PC-3 (cell line): ENCODE measurements at regions not wholly inside any gene's neighbourhood (a gene's known extent, or its start where the extent isn't known, plus 50 kb on each side); places are given as distances from the start of the nearest gene placed in this dataset.

Experiments
- ATAC-seq: fragments of 200-7000 bp; cut with Tn5 transposase; 2 replicates; pipeline ENCODE4 v1.9.1; 2020; ENCODE audit warnings: mild to moderate bottlenecking, moderate library complexity
- BruUV-seq: library from RNA; stranded (reverse); fragments of 400-500 nt; replicated peaks from 2 replicates; lab custom pipeline; 2021; lab: Mats Ljungman, UMichigan
- CTCF ChIA-PET: fragments of 300-600 bp; sonication (Branson Sonifier 250); formaldehyde crosslinking; loops from one replicate; lab custom pipeline; 2022; ENCODE audit warnings: antibody characterized with exemption; lab: Charles Lee
- POLR2A ChIA-PET: fragments of 300-600 bp; sonication (Branson Sonifier 250); formaldehyde crosslinking; loops from one replicate; lab custom pipeline; 2022; ENCODE audit warnings: antibody characterized with exemption; ENCODE audit not compliant: unreplicated experiment; lab: Charles Lee
- DNase-seq: peaks from one replicate; pipeline ENCODE4 v3.0.0-alpha.2; 2015
- H2AFZ ChIP-seq: fragments of 300-600 bp; sonication (generic); 2 replicates; pipeline ENCODE4 v1.6.0; 2016; ENCODE audit warnings: antibody characterized with exemption, low read length
- H3F3A ChIP-seq: fragments of 300-600 bp; sonication (generic); one replicate; pipeline ENCODE4 v1.6.0; 2017; ENCODE audit warnings: antibody characterized with exemption, low read length, control low read depth, mild to moderate bottlenecking; ENCODE audit not compliant: unreplicated experiment
- H3K27ac ChIP-seq: fragments of 300-600 bp; sonication (generic); 2 replicates; pipeline ENCODE4 v1.5.1; 2016; ENCODE audit warnings: mild to moderate bottlenecking, low read length
- H3K27me3 ChIP-seq: fragments of 300-600 bp; sonication (generic); 2 replicates; pipeline ENCODE4 v1.6.1; 2016; ENCODE audit warnings: low read length, mixed read lengths
- H3K36me3 ChIP-seq: fragments of 300-600 bp; sonication (generic); 2 replicates; pipeline ENCODE4 v1.6.1; 2016; ENCODE audit warnings: low read depth, mixed run types, low read length, mixed read lengths
- H3K4me1 ChIP-seq: fragments of 300-600 bp; sonication (generic); 2 replicates; pipeline ENCODE4 v1.5.1; 2016; ENCODE audit warnings: low read length; ENCODE audit not compliant: insufficient read depth
- H3K4me2 ChIP-seq: fragments of 300-600 bp; sonication (generic); 2 replicates; pipeline ENCODE4 v1.6.0; 2016; ENCODE audit warnings: low read length
- H3K4me3 ChIP-seq: fragments of 300-600 bp; sonication (generic); 2 replicates; pipeline ENCODE4 v1.5.1; 2016; ENCODE audit warnings: mild to moderate bottlenecking, low read length, mixed read lengths
- H3K79me2 ChIP-seq: fragments of 300-600 bp; sonication (generic); 2 replicates; pipeline ENCODE4 v1.6.1; 2017; ENCODE audit warnings: low read length, mixed read lengths
- H3K9ac ChIP-seq: fragments of 300-600 bp; sonication (generic); 2 replicates; pipeline ENCODE4 v1.6.0; 2016; ENCODE audit warnings: mild to moderate bottlenecking, low read length
- H3K9me2 ChIP-seq: fragments of 300-600 bp; sonication (generic); replicated peaks from 2 replicates; pipeline ENCODE4 v1.6.1; 2016; ENCODE audit warnings: mixed run types, low read length, mixed read lengths
- H3K9me3 ChIP-seq: fragments of 300-600 bp; sonication (generic); 2 replicates; pipeline ENCODE4 v1.6.1; 2016; ENCODE audit warnings: low read length, mixed read lengths
- H4K20me1 ChIP-seq: fragments of 300-600 bp; sonication (generic); 2 replicates; pipeline ENCODE4 v1.6.1; 2016; ENCODE audit warnings: low read length, mixed read lengths
- CTCF ChIP-seq: fragments of 300-600 bp; sonication (generic); conservative IDR thresholded peaks from 2 replicates; pipeline ENCODE4 v1.5.1; 2017; ENCODE audit warnings: antibody characterized with exemption, low read depth, mild to moderate bottlenecking, low read length
- EZH2 ChIP-seq: fragments of 300-600 bp; sonication (generic); IDR thresholded peaks from one replicate; pipeline ENCODE4 v1.6.1; 2017; ENCODE audit warnings: antibody characterized with exemption, mild to moderate bottlenecking, low read length; ENCODE audit not compliant: unreplicated experiment
- EZH2phosphoT487 ChIP-seq: fragments of 300-600 bp; sonication (generic); IDR thresholded peaks from 2 replicates; pipeline ENCODE4 v1.6.1; 2018; ENCODE audit warnings: mild to moderate bottlenecking, antibody characterized with exemption, low read length, borderline replicate concordance
- intact Hi-C: fragments of 100-400 bp; cut with micrococcal nuclease; formaldehyde crosslinking; loops from 2 replicates; pipeline ENCODE4 v1.9.0; 2023

GRCh38 chr9:75624998-75625397, 265.5 kb upstream of the PCSK5 start:
- Histone ChIP-seq H2AFZ (no peak overlapping the region), H3K9ac (no peak overlapping the region), H3K9me3 (no peaks in the 10 kb centered on the region), H3F3A (no peaks in the 10 kb centered on the region), H3K4me1 (no peaks in the 10 kb centered on the region), H3K27ac (no peak overlapping the region), H3K27me3 (no peaks in the 10 kb centered on the region), H4K20me1 (no peaks in the 10 kb centered on the region), H3K4me2 (no peak overlapping the region), H3K9me2 (no peaks in the 10 kb centered on the region), H3K4me3 (no peak overlapping the region), H3K36me3 (no peaks in the 10 kb centered on the region), H3K79me2 (no peaks in the 10 kb centered on the region)
- intact Hi-C loops: no loop called here
- no peak for ATAC-seq
- POLR2A ChIA-PET: no interaction called here
- no TSS peak for BruUV-seq
- no peak for TF ChIP-seq EZH2phosphoT487
- no peak for TF ChIP-seq CTCF
- TF ChIP-seq EZH2: no peak
- CTCF ChIA-PET: no interaction called here
- DNase-seq: no peak

- ATAC-seq (no peak), DNase-seq (no peak)
- Histone ChIP-seq H3K79me2 (no peaks in the 10 kb centered on the region), H3K27ac (no peak overlapping the region), H3F3A (no peaks in the 10 kb centered on the region), H4K20me1 (no peaks in the 10 kb centered on the region), H3K4me3 (no peak overlapping the region), H3K9me2 (no peaks in the 10 kb centered on the region), H3K36me3 (no peaks in the 10 kb centered on the region), H3K27me3 (no peaks in the 10 kb centered on the region), H2AFZ (no peak overlapping the region), H3K9ac (no peak overlapping the region), H3K9me3 (no peaks in the 10 kb centered on the region), H3K4me2 (no peak overlapping the region), H3K4me1 (no peaks in the 10 kb centered on the region)
- POLR2A ChIA-PET: no interaction called here
- intact Hi-C loops: no loop called here
- TF ChIP-seq CTCF: no peak
- no TSS peak for BruUV-seq
- CTCF ChIA-PET: no interaction called here
Measured at GRCh38 chr9:75626860-75627259, 263.6 kb upstream of the PCSK5 start.

- ChIA-PET POLR2A (no interaction called here), CTCF (no interaction called here)
- no peak for DNase-seq
- Histone ChIP-seq H3K4me3 (no peak overlapping the region), H3K9ac (no peak overlapping the region), H3K9me3 (no peaks in the 10 kb centered on the region), H3K27me3 (no peaks in the 10 kb centered on the region), H3K4me2 (no peak overlapping the region), H3F3A (no peaks in the 10 kb centered on the region), H3K79me2 (no peaks in the 10 kb centered on the region), H3K36me3 (no peaks in the 10 kb centered on the region), H2AFZ (no peak overlapping the region), H3K4me1 (no peaks in the 10 kb centered on the region), H4K20me1 (no peaks in the 10 kb centered on the region), H3K9me2 (no peaks in the 10 kb centered on the region), H3K27ac (no peak overlapping the region)
- no peak for TF ChIP-seq EZH2
- no peak for TF ChIP-seq EZH2phosphoT487
- TF ChIP-seq CTCF: no peak
- BruUV-seq: no TSS peak
- no peak for ATAC-seq
- intact Hi-C loops: no loop called here
Measured at GRCh38 chr9:75628952-75629351, 261.5 kb upstream of the PCSK5 start.
